WTC11 (cell line): ENCODE measurements at regions not wholly inside any gene's neighbourhood (a gene's known extent, or its start where the extent isn't known, plus 50 kb on each side); places are given as distances from the start of the nearest gene placed in this dataset.

Experiments used
- ATAC-seq: fragments of 200-7000 bp; cut with Tn5 transposase; 2 replicates; pipeline ENCODE4 v1.10.0; 2021; ENCODE audit warnings: mild to moderate bottlenecking, moderate library complexity
- CTCF ChIA-PET: fragments of 300-600 bp; sonication (Branson Sonifier 250); formaldehyde crosslinking; loops from one replicate; lab custom pipeline; 2021; ENCODE audit warnings: antibody characterized with exemption; lab: Charles Lee
- POLR2A ChIA-PET: fragments of 350-600 bp; sonication (Branson Sonifier 250); formaldehyde crosslinking; loops from one replicate; lab custom pipeline; 2021; ENCODE audit warnings: antibody characterized with exemption; lab: Charles Lee
- DNase-seq: peaks from one replicate; pipeline ENCODE4 v3.0.0; 2021; ENCODE audit warnings: low spot score
- H3K27ac Mint-ChIP-seq: 2 replicates; pipeline ENCODE4 v1.8.0; 2021; ENCODE audit warnings: mixed read lengths
- H3K27me3 Mint-ChIP-seq: 2 replicates; pipeline ENCODE4 v1.8.0; 2021; ENCODE audit warnings: low read depth, mild to moderate bottlenecking, moderate library complexity, mixed read lengths
- H3K36me3 Mint-ChIP-seq: 2 replicates; pipeline ENCODE4 v1.8.0; 2021; ENCODE audit warnings: mixed read lengths
- H3K4me1 Mint-ChIP-seq: 2 replicates; pipeline ENCODE4 v1.8.0; 2022; ENCODE audit warnings: mixed read lengths
- H3K4me3 Mint-ChIP-seq: 2 replicates; pipeline ENCODE4 v1.8.0; 2021; ENCODE audit warnings: mild to moderate bottlenecking, moderate library complexity, mixed read lengths
- H3K9me3 Mint-ChIP-seq: 2 replicates; pipeline ENCODE4 v1.8.0; 2021; ENCODE audit warnings: mixed read lengths
- ATF3 ChIP-seq: sonication (generic); formaldehyde crosslinking; conservative IDR thresholded peaks from 2 replicates; pipeline ENCODE4 v1.8.1; 2022; ENCODE audit warnings: mild to moderate bottlenecking, missing genetic modification reagents
- CTCF ChIP-seq: fragments of 200-600 bp; IDR thresholded peaks from 2 replicates; pipeline ENCODE4 v1.8.0; 2022; ENCODE audit warnings: antibody characterized with exemption
- ESRRA ChIP-seq: sonication (generic); formaldehyde crosslinking; IDR thresholded peaks from 2 replicates; pipeline ENCODE4 v1.8.1; 2022; ENCODE audit warnings: mild to moderate bottlenecking, missing genetic modification reagents, borderline replicate concordance
- GTF2I ChIP-seq: fragments of 250-450 bp; sonication (Bioruptor Pico); conservative IDR thresholded peaks from 2 replicates; pipeline ENCODE4 v1.4.0; 2021; ENCODE audit warnings: mild to moderate bottlenecking
- HMGA2 ChIP-seq: fragments of 250-450 bp; sonication (Bioruptor Pico); IDR thresholded peaks from 2 replicates; pipeline ENCODE4 v1.4.0; 2021; ENCODE audit warnings: mild to moderate bottlenecking, moderate library complexity
- IRF1 ChIP-seq: sonication (generic); formaldehyde crosslinking; IDR thresholded peaks from 2 replicates; pipeline ENCODE4 v1.8.0; 2023; ENCODE audit warnings: missing genetic modification reagents
- NFYB ChIP-seq: sonication (generic); formaldehyde crosslinking; conservative IDR thresholded peaks from 2 replicates; pipeline ENCODE4 v1.8.0; 2022; ENCODE audit warnings: low read depth, missing genetic modification reagents
- TP53 ChIP-seq: sonication (generic); formaldehyde crosslinking; IDR thresholded peaks from 2 replicates; pipeline ENCODE4 v1.8.1; 2023; ENCODE audit warnings: mild to moderate bottlenecking, missing genetic modification reagents
- USF2 ChIP-seq: sonication (generic); formaldehyde crosslinking; IDR thresholded peaks from 2 replicates; pipeline ENCODE4 v1.8.1; 2023; ENCODE audit warnings: mild to moderate bottlenecking, missing genetic modification reagents, moderate library complexity
- ZNF232 ChIP-seq: sonication (generic); formaldehyde crosslinking; IDR thresholded peaks from 2 replicates; pipeline ENCODE4 v1.8.0; 2022; ENCODE audit warnings: mild to moderate bottlenecking, missing genetic modification reagents
- ZNF423 ChIP-seq: fragments of 250-450 bp; sonication (Bioruptor Pico); IDR thresholded peaks from 2 replicates; pipeline ENCODE4 v2.1.2; 2022; ENCODE audit warnings: mild to moderate bottlenecking, moderate library complexity
- TF ChIP-seq, protein P1 (sequence below): sonication (generic); formaldehyde crosslinking; IDR thresholded peaks from 2 replicates; pipeline ENCODE4 v1.8.0; 2022; ENCODE audit warnings: missing genetic modification reagents
- TF ChIP-seq, protein P2 (sequence below): sonication (generic); formaldehyde crosslinking; IDR thresholded peaks from 2 replicates; pipeline ENCODE4 v1.8.1; 2023; ENCODE audit warnings: mild to moderate bottlenecking, missing genetic modification reagents, borderline replicate concordance
- TF ChIP-seq, protein P3 (sequence below): sonication (generic); formaldehyde crosslinking; IDR thresholded peaks from 2 replicates; pipeline ENCODE4 v1.8.1; 2023; ENCODE audit warnings: mild to moderate bottlenecking, moderate library complexity, missing genetic modification reagents
- TF ChIP-seq, protein P4 (sequence below): fragments of 250-450 bp; sonication (Bioruptor Pico); conservative IDR thresholded peaks from 2 replicates; pipeline ENCODE4 v1.9.0; 2021; ENCODE audit warnings: mild to moderate bottlenecking

GRCh38 chr10:125462845-125463244, 220.1 kb downstream of the TEX36 start:
- H3K27me3 Mint-ChIP-seq = peaks cover 11% of the 10 kb centered on the region
- no peak for DNase-seq
- no peaks in the 10 kb centered on the region for H3K9me3 Mint-ChIP-seq
- no peak for ATAC-seq
- no peak overlapping the region for H3K4me3 Mint-ChIP-seq
- no peaks in the 10 kb centered on the region for H3K4me1 Mint-ChIP-seq
- POLR2A ChIA-PET = no interaction called here
- CTCF ChIA-PET = interaction anchor here (1.0 kb wide), 1 partner anchor 14 kb away, joined by 3 read pairs; no protein-coding TSS in a partner anchor
- no peak overlapping the region for H3K27ac Mint-ChIP-seq
- TF ChIP-seq IRF1 (CRISPR knock-in tag) = no peak
- TF ChIP-seq, protein P1, sequence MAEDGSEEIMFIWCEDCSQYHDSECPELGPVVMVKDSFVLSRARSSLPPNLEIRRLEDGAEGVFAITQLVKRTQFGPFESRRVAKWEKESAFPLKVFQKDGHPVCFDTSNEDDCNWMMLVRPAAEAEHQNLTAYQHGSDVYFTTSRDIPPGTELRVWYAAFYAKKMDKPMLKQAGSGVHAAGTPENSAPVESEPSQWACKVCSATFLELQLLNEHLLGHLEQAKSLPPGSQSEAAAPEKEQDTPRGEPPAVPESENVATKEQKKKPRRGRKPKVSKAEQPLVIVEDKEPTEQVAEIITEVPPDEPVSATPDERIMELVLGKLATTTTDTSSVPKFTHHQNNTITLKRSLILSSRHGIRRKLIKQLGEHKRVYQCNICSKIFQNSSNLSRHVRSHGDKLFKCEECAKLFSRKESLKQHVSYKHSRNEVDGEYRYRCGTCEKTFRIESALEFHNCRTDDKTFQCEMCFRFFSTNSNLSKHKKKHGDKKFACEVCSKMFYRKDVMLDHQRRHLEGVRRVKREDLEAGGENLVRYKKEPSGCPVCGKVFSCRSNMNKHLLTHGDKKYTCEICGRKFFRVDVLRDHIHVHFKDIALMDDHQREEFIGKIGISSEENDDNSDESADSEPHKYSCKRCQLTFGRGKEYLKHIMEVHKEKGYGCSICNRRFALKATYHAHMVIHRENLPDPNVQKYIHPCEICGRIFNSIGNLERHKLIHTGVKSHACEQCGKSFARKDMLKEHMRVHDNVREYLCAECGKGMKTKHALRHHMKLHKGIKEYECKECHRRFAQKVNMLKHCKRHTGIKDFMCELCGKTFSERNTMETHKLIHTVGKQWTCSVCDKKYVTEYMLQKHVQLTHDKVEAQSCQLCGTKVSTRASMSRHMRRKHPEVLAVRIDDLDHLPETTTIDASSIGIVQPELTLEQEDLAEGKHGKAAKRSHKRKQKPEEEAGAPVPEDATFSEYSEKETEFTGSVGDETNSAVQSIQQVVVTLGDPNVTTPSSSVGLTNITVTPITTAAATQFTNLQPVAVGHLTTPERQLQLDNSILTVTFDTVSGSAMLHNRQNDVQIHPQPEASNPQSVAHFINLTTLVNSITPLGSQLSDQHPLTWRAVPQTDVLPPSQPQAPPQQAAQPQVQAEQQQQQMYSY (CRISPR knock-in tag) = no peak
- no peak for TF ChIP-seq NFYB (CRISPR knock-in tag)
- no peak for TF ChIP-seq CTCF
- TF ChIP-seq, protein P2, sequence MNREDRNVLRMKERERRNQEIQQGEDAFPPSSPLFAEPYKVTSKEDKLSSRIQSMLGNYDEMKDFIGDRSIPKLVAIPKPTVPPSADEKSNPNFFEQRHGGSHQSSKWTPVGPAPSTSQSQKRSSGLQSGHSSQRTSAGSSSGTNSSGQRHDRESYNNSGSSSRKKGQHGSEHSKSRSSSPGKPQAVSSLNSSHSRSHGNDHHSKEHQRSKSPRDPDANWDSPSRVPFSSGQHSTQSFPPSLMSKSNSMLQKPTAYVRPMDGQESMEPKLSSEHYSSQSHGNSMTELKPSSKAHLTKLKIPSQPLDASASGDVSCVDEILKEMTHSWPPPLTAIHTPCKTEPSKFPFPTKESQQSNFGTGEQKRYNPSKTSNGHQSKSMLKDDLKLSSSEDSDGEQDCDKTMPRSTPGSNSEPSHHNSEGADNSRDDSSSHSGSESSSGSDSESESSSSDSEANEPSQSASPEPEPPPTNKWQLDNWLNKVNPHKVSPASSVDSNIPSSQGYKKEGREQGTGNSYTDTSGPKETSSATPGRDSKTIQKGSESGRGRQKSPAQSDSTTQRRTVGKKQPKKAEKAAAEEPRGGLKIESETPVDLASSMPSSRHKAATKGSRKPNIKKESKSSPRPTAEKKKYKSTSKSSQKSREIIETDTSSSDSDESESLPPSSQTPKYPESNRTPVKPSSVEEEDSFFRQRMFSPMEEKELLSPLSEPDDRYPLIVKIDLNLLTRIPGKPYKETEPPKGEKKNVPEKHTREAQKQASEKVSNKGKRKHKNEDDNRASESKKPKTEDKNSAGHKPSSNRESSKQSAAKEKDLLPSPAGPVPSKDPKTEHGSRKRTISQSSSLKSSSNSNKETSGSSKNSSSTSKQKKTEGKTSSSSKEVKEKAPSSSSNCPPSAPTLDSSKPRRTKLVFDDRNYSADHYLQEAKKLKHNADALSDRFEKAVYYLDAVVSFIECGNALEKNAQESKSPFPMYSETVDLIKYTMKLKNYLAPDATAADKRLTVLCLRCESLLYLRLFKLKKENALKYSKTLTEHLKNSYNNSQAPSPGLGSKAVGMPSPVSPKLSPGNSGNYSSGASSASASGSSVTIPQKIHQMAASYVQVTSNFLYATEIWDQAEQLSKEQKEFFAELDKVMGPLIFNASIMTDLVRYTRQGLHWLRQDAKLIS (CRISPR knock-in tag) = no peak
- TF ChIP-seq USF2 (CRISPR knock-in tag) = no peak
- no peaks in the 10 kb centered on the region for H3K36me3 Mint-ChIP-seq

GRCh38 chr10:125460326-125460725, 222.6 kb downstream of the TEX36 start:
- peaks cover 30% of the 10 kb centered on the region for H3K27me3 Mint-ChIP-seq
- no peak for ATAC-seq
- no peaks in the 10 kb centered on the region for H3K9me3 Mint-ChIP-seq
- TF ChIP-seq ATF3 (CRISPR knock-in tag) (no peak), GTF2I (CRISPR knock-in tag) (0 out of 2 replicates have a peak, but pooled peaks have one; percentile 19)
- no peak overlapping the region for H3K4me3 Mint-ChIP-seq
- H3K4me1 Mint-ChIP-seq = peaks cover 12% of the 10 kb centered on the region
- no peak for DNase-seq
- CTCF ChIA-PET = interaction anchor here (1.3 kb wide), 1 partner anchor 12 kb away, joined by 3 read pairs; no protein-coding TSS in a partner anchor
- no peak overlapping the region for H3K27ac Mint-ChIP-seq
- H3K36me3 Mint-ChIP-seq = no peaks in the 10 kb centered on the region
- POLR2A ChIA-PET = no interaction called here

DNA sequence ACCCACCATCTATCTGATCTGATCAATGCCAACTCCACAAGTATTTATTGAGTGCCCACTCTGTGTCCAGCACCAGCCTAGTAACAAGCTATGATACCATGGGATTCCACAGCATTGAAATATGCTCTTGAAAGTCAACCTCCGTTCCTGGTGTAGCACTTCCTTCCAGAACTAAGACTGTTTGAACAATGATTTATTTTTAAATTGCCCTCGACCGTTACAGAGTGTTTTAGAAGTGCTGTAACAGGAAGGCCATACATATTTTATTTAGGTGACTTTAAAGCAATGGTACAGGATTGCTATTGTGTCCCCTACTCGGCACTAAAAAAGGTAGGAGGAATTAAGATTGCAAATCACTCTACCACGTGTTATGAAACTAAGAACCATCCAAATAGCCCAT, 225.6 kb downstream of the TEX36 start:
- CTCF ChIA-PET = interaction anchor here (1.0 to 1.4 kb wide), 2 partner anchors 8 to 9 kb away, joined by 4 read pairs; no protein-coding TSS in a partner anchor
- Mint-ChIP-seq H3K36me3 (no peaks in the 10 kb centered on the region), H3K27me3 (peaks cover 56% of the 10 kb centered on the region), H3K4me1 (peaks cover 23% of the 10 kb centered on the region), H3K27ac (no peak overlapping the region), H3K9me3 (peaks cover 11% of the 10 kb centered on the region), H3K4me3 (no peak overlapping the region)
- POLR2A ChIA-PET = interaction anchor here (0.7 kb wide), 1 partner anchor 130 kb away, joined by 5 read pairs; no protein-coding TSS in a partner anchor
- DNase-seq (no peak), ATAC-seq (no peak)
- TF ChIP-seq ESRRA (CRISPR knock-in tag) = no peak
- no peak for TF ChIP-seq HMGA2
- TF ChIP-seq, protein P3, sequence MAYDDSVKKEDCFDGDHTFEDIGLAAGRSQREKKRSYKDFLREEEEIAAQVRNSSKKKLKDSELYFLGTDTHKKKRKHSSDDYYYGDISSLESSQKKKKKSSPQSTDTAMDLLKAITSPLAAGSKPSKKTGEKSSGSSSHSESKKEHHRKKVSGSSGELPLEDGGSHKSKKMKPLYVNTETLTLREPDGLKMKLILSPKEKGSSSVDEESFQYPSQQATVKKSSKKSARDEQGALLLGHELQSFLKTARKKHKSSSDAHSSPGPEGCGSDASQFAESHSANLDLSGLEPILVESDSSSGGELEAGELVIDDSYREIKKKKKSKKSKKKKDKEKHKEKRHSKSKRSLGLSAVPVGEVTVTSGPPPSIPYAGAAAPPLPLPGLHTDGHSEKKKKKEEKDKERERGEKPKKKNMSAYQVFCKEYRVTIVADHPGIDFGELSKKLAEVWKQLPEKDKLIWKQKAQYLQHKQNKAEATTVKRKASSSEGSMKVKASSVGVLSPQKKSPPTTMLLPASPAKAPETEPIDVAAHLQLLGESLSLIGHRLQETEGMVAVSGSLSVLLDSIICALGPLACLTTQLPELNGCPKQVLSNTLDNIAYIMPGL (CRISPR knock-in tag) = no peak
- TF ChIP-seq ZNF423 (CRISPR knock-in tag) = no peak
- no peak for TF ChIP-seq ZNF232 (CRISPR knock-in tag)
- TF ChIP-seq TP53 (CRISPR knock-in tag) = no peak
- TF ChIP-seq, protein P4, sequence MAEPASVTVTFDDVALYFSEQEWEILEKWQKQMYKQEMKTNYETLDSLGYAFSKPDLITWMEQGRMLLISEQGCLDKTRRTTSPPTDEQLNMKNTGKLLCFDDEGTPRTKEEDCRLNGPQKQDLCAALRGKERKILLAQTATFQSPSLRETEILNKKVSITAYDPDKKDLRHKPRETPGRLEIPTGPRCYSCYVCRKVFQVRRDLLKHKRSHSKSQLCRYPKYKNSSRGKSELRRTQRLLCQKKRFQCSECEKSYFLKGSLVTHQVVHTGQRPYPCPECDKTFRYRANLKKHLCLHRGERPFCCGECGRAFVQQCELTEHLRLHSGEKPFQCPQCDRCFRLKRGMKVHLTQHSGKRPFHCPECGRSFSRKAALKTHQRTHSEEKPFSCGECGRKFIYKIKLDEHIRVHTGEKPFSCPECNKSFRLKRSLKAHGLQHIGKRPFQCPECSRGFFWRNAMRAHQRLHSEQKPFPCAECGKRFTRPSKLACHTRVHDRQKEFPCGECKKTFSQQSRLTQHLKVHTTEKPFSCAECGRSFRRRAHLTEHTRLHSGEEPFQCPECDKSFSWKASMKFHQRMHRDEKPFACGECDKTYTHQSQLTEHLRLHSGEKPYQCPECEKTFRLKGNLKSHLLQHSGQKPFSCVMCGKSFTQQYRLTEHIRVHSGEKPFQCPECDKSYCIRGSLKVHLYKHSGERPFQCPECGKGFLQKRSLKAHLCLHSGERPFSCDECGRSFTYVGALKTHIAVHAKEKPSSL = no peak
